Muscle layer of colon (tissue), 2 donors: ENCODE measurements at regions not wholly inside any gene's neighbourhood (a gene's known extent, or its start where the extent isn't known, plus 50 kb on each side); places are given as distances from the start of the nearest gene placed in this dataset.

Experiments used
- H3K27ac ChIP-seq: one replicate; pipeline ENCODE4 v1.7.0; 2013; ENCODE audit warnings: low read depth, mild to moderate bottlenecking, low read length, moderate library complexity
- H3K27me3 ChIP-seq, 2 donors: one replicate each; pipeline ENCODE4 v1.7.0; 2013; ENCODE audit warnings: low read length in 2 of 2, mild to moderate bottlenecking in 2 of 2; ENCODE audit not compliant: insufficient read depth in 2 of 2, control insufficient read depth in 1 of 2
- H3K36me3 ChIP-seq: one replicate; pipeline ENCODE4 v1.7.0; 2013; ENCODE audit warnings: mild to moderate bottlenecking, low read length; ENCODE audit not compliant: insufficient read depth
- H3K4me1 ChIP-seq: one replicate; pipeline ENCODE4 v1.7.0; 2013; ENCODE audit warnings: mild to moderate bottlenecking, low read length; ENCODE audit not compliant: insufficient read depth
- H3K4me3 ChIP-seq, 2 donors: one replicate each; pipeline ENCODE4 v1.7.0; 2013; ENCODE audit warnings: low read length in 2 of 2, low read depth in 1 of 2, mild to moderate bottlenecking in 1 of 2, moderate library complexity in 1 of 2
- H3K9ac ChIP-seq: one replicate; pipeline ENCODE4 v1.7.0; 2013; ENCODE audit warnings: low read length
- H3K9me3 ChIP-seq: one replicate; pipeline ENCODE4 v1.7.0; 2013; ENCODE audit warnings: mild to moderate bottlenecking, low read length
- donor health status: abdominal sarcoma.
- donor health status: Adenocarcinoma of cecum.

DNA sequence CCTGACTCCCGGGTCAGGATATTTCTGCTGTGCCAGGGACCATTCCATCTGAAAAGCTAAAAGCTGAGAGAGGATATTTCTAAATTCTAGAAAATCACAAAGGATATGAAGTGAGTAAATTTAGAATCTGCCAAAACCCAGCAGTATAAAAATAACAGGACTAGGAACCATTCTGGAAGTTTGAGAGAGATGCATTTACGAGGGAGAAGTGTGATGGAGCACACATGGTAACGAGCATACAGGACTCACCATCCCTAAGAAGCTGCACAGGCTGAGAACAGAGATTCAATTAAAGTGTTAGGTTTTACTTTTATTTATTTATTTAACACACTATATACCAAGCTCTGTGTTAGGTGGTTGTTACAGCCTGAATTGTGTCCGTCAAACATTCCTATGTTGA lies 116.3 kb downstream of the GLUL start:
- Histone ChIP-seq H3K27me3 (no peaks in the 10 kb centered on the region), H3K4me1 (no peaks in the 10 kb centered on the region)

DNA sequence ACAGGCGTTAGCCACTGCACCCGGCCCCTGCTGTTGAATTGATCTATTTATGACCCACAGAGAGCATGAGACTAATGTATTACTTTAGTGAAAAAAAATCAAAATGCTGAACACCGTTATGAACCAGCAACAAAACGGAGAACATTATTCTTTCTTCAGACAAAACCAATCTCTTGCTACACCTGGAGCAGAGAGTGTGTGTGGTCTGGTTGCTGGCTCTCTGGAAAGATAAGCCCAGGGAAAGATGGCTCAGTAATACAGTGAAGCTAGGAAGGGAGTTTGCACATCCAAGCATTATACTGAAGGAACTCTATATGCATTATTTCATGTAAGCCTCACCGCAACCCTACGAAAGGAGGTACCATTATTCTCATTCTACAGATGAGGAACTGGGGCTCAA lies 117.0 kb downstream of the GLUL start:
- Histone ChIP-seq H3K36me3 (no peaks in the 10 kb centered on the region), H3K9ac (no peak overlapping the region), H3K27ac (no peak overlapping the region), H3K4me1 (no peaks in the 10 kb centered on the region), H3K4me3 (no peak overlapping the region), H3K27me3 (no peaks in the 10 kb centered on the region), H3K9me3 (no peaks in the 10 kb centered on the region)

More for the DNA sequence above, 116.3 kb downstream of the GLUL start:
- Histone ChIP-seq H3K4me3 (no peak overlapping the region), H3K27ac (no peak overlapping the region), H3K9me3 (no peaks in the 10 kb centered on the region), H3K36me3 (no peaks in the 10 kb centered on the region), H3K9ac (no peak overlapping the region)

- Histone ChIP-seq H3K4me3 (no peak overlapping the region), H3K4me1 (no peaks in the 10 kb centered on the region), H3K27me3 (no peaks in the 10 kb centered on the region), H3K9ac (no peak overlapping the region), H3K27ac (no peak overlapping the region), H3K36me3 (no peaks in the 10 kb centered on the region), H3K9me3 (no peaks in the 10 kb centered on the region)
Observed at GRCh38 chr1:182270731-182271130, 120.9 kb downstream of the GLUL start.

GRCh38 chr1:182269097-182269496 lies 122.5 kb downstream of the GLUL start:
- Histone ChIP-seq H3K9me3 (no peaks in the 10 kb centered on the region), H3K36me3 (no peaks in the 10 kb centered on the region), H3K9ac (no peak overlapping the region), H3K27ac (no peak overlapping the region), H3K4me3 (no peak overlapping the region), H3K4me1 (no peaks in the 10 kb centered on the region), H3K27me3 (no peaks in the 10 kb centered on the region)

DNA sequence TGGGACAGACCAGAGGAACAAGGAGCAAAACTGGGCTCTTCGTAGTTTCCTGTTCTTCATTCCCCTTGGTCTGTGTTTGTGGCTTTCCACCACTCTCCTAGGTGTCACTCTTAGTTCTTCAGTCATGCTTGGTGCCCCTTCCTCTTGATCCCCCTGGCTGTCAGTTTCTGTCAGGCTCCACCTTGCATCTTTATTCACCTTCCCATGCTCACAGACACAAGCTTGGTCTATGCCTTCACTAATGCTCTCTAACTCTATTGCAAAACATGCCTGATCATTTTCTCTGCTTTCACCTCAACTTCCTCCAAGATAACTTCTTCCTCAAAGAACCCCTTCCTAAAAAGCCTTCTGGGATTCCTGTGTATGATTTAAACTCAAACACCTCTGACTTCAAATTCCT lies 122.9 kb downstream of the GLUL start:
- H3K4me3 ChIP-seq, result no peak overlapping the region
- no peaks in the 10 kb centered on the region for H3K27me3 ChIP-seq
- no peak overlapping the region for H3K27ac ChIP-seq
- no peaks in the 10 kb centered on the region for H3K4me1 ChIP-seq
- no peaks in the 10 kb centered on the region for H3K36me3 ChIP-seq
- no peak overlapping the region for H3K9ac ChIP-seq
- no peaks in the 10 kb centered on the region for H3K9me3 ChIP-seq

DNA sequence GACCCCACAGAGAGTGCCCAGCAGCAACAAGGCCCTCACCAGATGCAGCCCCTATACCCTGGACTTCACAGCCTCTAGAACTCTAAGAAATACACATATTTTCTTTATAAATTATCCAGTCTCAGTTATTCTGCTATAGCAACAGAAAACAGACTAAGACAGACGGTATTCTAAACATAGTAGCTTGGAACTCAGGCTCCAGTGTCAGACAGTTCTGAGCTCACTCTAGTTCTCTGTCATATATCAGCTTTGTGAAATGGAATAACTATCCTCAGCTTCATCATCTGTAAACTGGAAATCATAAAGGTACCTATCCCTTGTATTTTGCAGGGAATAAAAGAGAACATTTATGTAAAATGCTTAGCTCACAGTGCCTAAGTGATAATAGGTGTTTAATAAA lies 127.4 kb downstream of the GLUL start:
- Histone ChIP-seq H3K4me1 (peaks cover 6% of the 10 kb centered on the region), H3K27ac (no peak overlapping the region), H3K4me3 (no peak overlapping the region), H3K9me3 (no peaks in the 10 kb centered on the region), H3K27me3 (no peaks in the 10 kb centered on the region), H3K9ac (no peak overlapping the region), H3K36me3 (no peaks in the 10 kb centered on the region)

DNA sequence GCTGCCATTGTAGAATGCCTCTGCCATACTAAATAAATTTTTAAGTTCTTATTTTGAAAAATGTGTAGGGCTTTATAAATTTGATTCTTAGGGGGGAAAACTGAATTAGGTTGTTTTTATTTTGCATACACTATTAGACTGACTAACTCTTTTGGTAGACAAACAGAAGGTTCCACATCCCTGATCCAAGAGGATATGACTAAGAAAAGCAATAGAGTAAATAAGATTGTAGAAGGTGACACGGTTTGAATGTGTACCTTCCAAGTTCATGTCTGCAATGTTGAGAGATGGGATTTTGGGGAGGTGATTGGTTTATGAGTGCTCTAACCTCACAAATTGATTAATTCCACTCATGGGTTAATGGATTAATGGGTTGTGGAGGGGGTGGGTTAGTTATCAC lies 127.9 kb downstream of the GLUL start:
- H3K9ac ChIP-seq, result no peak overlapping the region
- H3K9me3 ChIP-seq, result no peaks in the 10 kb centered on the region
- no peak overlapping the region for H3K4me3 ChIP-seq
- peaks cover 8% of the 10 kb centered on the region for H3K4me1 ChIP-seq
- no peaks in the 10 kb centered on the region for H3K36me3 ChIP-seq
- no peaks in the 10 kb centered on the region for H3K27me3 ChIP-seq
- H3K27ac ChIP-seq, result no peak overlapping the region

GRCh38 chr1:182262425-182262824 lies 129.2 kb downstream of the GLUL start:
- Histone ChIP-seq H3K4me1 (peaks cover 8% of the 10 kb centered on the region), H3K27me3 (no peaks in the 10 kb centered on the region), H3K9me3 (no peaks in the 10 kb centered on the region), H3K9ac (no peak overlapping the region), H3K27ac (no peak overlapping the region), H3K4me3 (no peak overlapping the region), H3K36me3 (no peaks in the 10 kb centered on the region)

DNA sequence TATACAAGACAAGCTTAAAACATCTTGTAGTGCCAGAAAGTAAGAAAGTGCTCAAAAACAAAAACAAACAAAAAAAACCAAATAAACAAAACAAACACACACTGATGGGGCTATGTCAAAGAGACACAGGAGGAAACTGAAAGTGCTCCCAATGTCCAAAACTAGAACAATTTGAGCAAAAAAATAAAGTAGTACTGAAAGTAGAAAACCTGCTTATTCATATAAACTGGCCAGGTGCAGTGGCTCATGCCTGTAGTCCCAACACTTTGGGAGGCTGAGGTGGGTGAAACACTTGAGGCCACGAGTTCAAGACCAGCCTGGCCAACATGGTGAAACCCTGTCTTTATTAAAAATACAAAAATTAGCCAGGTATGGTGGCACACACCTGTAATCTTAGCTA lies 129.9 kb downstream of the GLUL start:
- H3K4me1 ChIP-seq, result peaks cover 8% of the 10 kb centered on the region
- H3K4me3 ChIP-seq, result no peak overlapping the region
- no peak overlapping the region for H3K9ac ChIP-seq
- no peak overlapping the region for H3K27ac ChIP-seq
- H3K36me3 ChIP-seq, result no peaks in the 10 kb centered on the region
- H3K9me3 ChIP-seq, result no peaks in the 10 kb centered on the region
- no peaks in the 10 kb centered on the region for H3K27me3 ChIP-seq

- no peaks in the 10 kb centered on the region for H3K27me3 ChIP-seq
- H3K4me3 ChIP-seq, result no peak overlapping the region
- no peak overlapping the region for H3K27ac ChIP-seq
- peaks cover 8% of the 10 kb centered on the region for H3K4me1 ChIP-seq
- H3K9me3 ChIP-seq, result no peaks in the 10 kb centered on the region
- no peaks in the 10 kb centered on the region for H3K36me3 ChIP-seq
- H3K9ac ChIP-seq, result no peak overlapping the region
Observed at GRCh38 chr1:182260516-182260915, 131.1 kb downstream of the GLUL start.

GRCh38 chr1:182259968-182260367 lies 131.6 kb downstream of the GLUL start:
- Histone ChIP-seq H3K4me3 (no peak overlapping the region), H3K4me1 (peaks cover 8% of the 10 kb centered on the region), H3K9me3 (no peaks in the 10 kb centered on the region), H3K9ac (no peak overlapping the region), H3K27me3 (no peaks in the 10 kb centered on the region), H3K27ac (no peak overlapping the region), H3K36me3 (no peaks in the 10 kb centered on the region)

DNA sequence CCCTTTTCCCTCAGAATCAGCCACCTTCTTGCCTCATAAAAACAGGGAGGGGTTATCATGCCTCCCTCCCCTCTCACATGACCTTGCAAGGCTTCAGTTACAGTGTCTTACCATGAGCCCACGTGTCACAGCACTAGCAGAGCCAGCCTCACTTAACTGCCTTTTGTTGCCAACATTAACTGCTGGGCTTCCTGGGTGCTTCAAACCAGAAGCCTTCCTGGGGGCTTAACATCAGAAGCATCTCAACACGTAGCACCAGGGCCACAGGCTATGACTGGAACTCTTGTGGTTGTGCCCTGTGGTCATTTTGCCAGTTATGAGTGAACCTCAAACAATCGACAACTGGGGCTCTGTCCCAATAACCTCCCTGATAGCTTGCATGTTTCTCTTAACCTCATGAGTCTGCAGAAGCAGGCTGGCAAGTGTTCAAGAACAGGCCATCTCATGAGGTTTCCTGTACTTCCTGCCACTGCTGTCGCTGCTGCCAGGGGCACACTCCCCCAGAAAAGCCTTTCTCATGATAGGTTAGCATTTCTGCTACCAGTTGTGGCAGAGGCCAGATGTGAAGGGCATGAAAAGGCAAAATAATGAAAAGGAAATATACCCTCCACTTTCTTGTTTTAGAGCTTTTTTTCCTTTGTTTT lies 132.2 kb downstream of the GLUL start:
- H3K9me3 ChIP-seq, result no peaks in the 10 kb centered on the region
- H3K4me3 ChIP-seq, result no peak overlapping the region
- H3K27me3 ChIP-seq, result no peaks in the 10 kb centered on the region
- no peak overlapping the region for H3K9ac ChIP-seq
- no peaks in the 10 kb centered on the region for H3K36me3 ChIP-seq
- no peak overlapping the region for H3K27ac ChIP-seq
- peaks cover 8% of the 10 kb centered on the region for H3K4me1 ChIP-seq
